CD14-positive monocyte (primary cell): ENCODE measurements at regions not wholly inside any gene's neighbourhood (a gene's known extent, or its start where the extent isn't known, plus 50 kb on each side); places are given as distances from the start of the nearest gene placed in this dataset.
A peak's percentile ranks its signal among the peaks of the same experiment; 100 is the strongest.

ENCODE experiments used
- DNase-seq, 3 donors: peaks; one replicate each; pipeline ENCODE4 v3.0.0-alpha.2; 2011 to 2022
- H2AFZ ChIP-seq: 2 replicates; pipeline ENCODE4 v1.6.0; 2012; ENCODE audit warnings: mild to moderate bottlenecking, low read depth, low read length, inconsistent platforms; ENCODE audit not compliant: insufficient read depth, poor library complexity, severe bottlenecking
- H3K27ac ChIP-seq, 2 donors: 1 replicate in 1 of 2; 2 replicates in 1 of 2; pipeline ENCODE4 v1.5.1; 2012 to 2013; ENCODE audit warnings: low read length in 2 of 2, control low read depth in 1 of 2, inconsistent platforms in 1 of 2, low read depth in 1 of 2, mild to moderate bottlenecking in 1 of 2
- H3K27me3 ChIP-seq, 2 donors: one replicate each; pipeline versions ENCODE4 v1.6.0 to v1.6.1; 2011 to 2013; ENCODE audit warnings: low read length in 2 of 2; ENCODE audit not compliant: control insufficient read depth in 2 of 2, insufficient read depth in 2 of 2
- H3K36me3 ChIP-seq, 2 donors: replicated peaks in 1 of 2; 1 replicate in 1 of 2; 2 replicates in 1 of 2; pipeline versions ENCODE4 v1.5.1 to v1.6.1; 2012 to 2013; ENCODE audit warnings: low read length in 2 of 2, control low read depth in 1 of 2, inconsistent platforms in 1 of 2, mild to moderate bottlenecking in 1 of 2; ENCODE audit not compliant: insufficient read depth in 2 of 2, control insufficient read depth in 1 of 2
- H3K4me1 ChIP-seq, 2 donors: 1 replicate in 1 of 2; 2 replicates in 1 of 2; pipeline versions ENCODE4 v1.5.1 to v1.6.1; 2012 to 2013; ENCODE audit warnings: low read length in 2 of 2, control low read depth in 1 of 2, inconsistent platforms in 1 of 2, mild to moderate bottlenecking in 1 of 2, moderate library complexity in 1 of 2; ENCODE audit not compliant: insufficient read depth in 2 of 2, control insufficient read depth in 1 of 2
- H3K4me2 ChIP-seq: replicated peaks from 2 replicates; pipeline ENCODE3; 2012; ENCODE audit warnings: low read length, moderate library complexity, mild to moderate bottlenecking; ENCODE audit not compliant: poor library complexity, severe bottlenecking; ENCODE audit errors: extremely low read depth
- H3K4me3 ChIP-seq, 3 experiments: fragments of 200-600 bp in 1 of 3; sonication (generic) in 1 of 3; replicated peaks in 1 of 3; 1 replicate in 2 of 3; 2 replicates in 1 of 3; pipeline ENCODE4 v1.5.1; 2011 to 2013; ENCODE audit warnings: low read length in 3 of 3, mild to moderate bottlenecking in 3 of 3, control low read depth in 2 of 3, low read depth in 2 of 3, inconsistent platforms in 1 of 3, moderate library complexity in 1 of 3
- H3K79me2 ChIP-seq: 2 replicates; pipeline ENCODE4 v1.6.0; 2012; ENCODE audit warnings: mild to moderate bottlenecking, control low read depth, inconsistent platforms, low read length, moderate library complexity; ENCODE audit not compliant: insufficient read depth
- H3K9ac ChIP-seq: 2 replicates; pipeline ENCODE4 v1.6.0; 2017; ENCODE audit warnings: low read length, mild to moderate bottlenecking; ENCODE audit not compliant: insufficient read depth, poor library complexity, severe bottlenecking
- H3K9me3 ChIP-seq, 2 donors: replicated peaks in 1 of 2; 1 replicate in 1 of 2; 2 replicates in 1 of 2; pipeline versions ENCODE4 v1.5.1 to v1.6.1; 2012 to 2013; ENCODE audit warnings: low read length in 2 of 2, control low read depth in 1 of 2; ENCODE audit not compliant: control insufficient read depth in 1 of 2, insufficient read depth in 1 of 2
- H4K20me1 ChIP-seq: 2 replicates; pipeline ENCODE4 v1.6.0; 2012; ENCODE audit warnings: mild to moderate bottlenecking, low read length, control low read depth, moderate library complexity; ENCODE audit not compliant: insufficient read depth
- H3K27ac Mint-ChIP-seq, 7 donors: one replicate each; pipeline ENCODE4 v1.8.0; 2020; ENCODE audit warnings: mild to moderate bottlenecking in 7 of 7, mixed read lengths in 7 of 7, moderate library complexity in 6 of 7, inconsistent platforms in 2 of 7
- H3K27me3 Mint-ChIP-seq, 3 donors: one replicate each; pipeline ENCODE4 v1.8.0; 2021 to 2022; ENCODE audit warnings: low read depth in 3 of 3, mild to moderate bottlenecking in 3 of 3, mixed read lengths in 3 of 3, moderate library complexity in 3 of 3, inconsistent platforms in 1 of 3
- H3K36me3 Mint-ChIP-seq, 2 donors: one replicate each; pipeline ENCODE4 v1.8.0; 2020; ENCODE audit warnings: mixed read lengths in 2 of 2, inconsistent platforms in 1 of 2, mild to moderate bottlenecking in 1 of 2
- H3K4me1 Mint-ChIP-seq: one replicate; pipeline ENCODE4 v1.8.0; 2020; ENCODE audit warnings: mild to moderate bottlenecking, mixed read lengths
- H3K4me3 Mint-ChIP-seq, 2 donors: one replicate each; pipeline ENCODE4 v1.8.0; 2020; ENCODE audit warnings: mild to moderate bottlenecking in 2 of 2, mixed read lengths in 2 of 2, moderate library complexity in 1 of 2
- H3K9me3 Mint-ChIP-seq, 7 donors: one replicate each; pipeline ENCODE4 v1.8.0; 2020 to 2022; ENCODE audit warnings: mixed read lengths in 7 of 7, mild to moderate bottlenecking in 6 of 7, moderate library complexity in 6 of 7, inconsistent platforms in 2 of 7
- WGBS: methylation state at CpG from one replicate; pipeline ENCODE4 v1.1.5; 2013; ENCODE audit warnings: missing lambda C conversion rate; ENCODE audit not compliant: insufficient coverage; 5-methylcytosine and 5-hydroxymethylcytosine counted together
- intact Hi-C, 2 donors: fragments of 100-400 bp; cut with micrococcal nuclease; formaldehyde crosslinking; loops; one replicate each; pipeline versions ENCODE4 v1.15.0 to v1.15.1; 2023
- TF ChIP-seq, protein P1 (sequence below): fragments of 200-600 bp; IDR thresholded peaks from one replicate; pipeline ENCODE4 v1.8.0; 2022; ENCODE audit warnings: antibody characterized with exemption, mild to moderate bottlenecking

DNA sequence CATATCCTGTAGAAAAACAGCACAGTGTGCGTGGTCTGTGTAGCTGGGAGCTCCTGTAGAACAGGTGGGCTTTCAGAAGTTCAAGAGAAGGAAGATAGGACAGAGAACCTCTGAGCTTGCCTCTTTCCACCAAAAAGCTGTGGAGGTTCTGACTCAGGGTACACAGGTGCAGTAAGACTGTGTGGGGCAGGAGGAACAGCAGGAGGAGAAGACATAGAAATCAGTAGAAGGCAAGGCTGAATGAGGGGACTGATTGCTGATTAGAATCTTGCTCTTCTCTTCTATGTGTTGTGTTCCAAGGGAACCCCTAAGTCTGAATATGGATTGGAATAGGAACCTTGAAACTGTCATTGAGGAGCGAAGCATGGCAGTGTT, 122.7 kb downstream of the AKAP11 start:
- Mint-ChIP-seq H3K27me3 (peaks cover 1 to 4% (median 3%) of the 10 kb centered on the region in 3 donors), H3K9me3 (peaks cover 0 to 6% (median 3%) of the 10 kb centered on the region in 7 donors), H3K27ac (no peak overlapping the region), H3K4me1 (no peaks in the 10 kb centered on the region), H3K36me3 (no peaks in the 10 kb centered on the region), H3K4me3 (no peak overlapping the region)
- Histone ChIP-seq H3K79me2 (no peaks in the 10 kb centered on the region), H3K9me3 (no peaks in the 10 kb centered on the region), H3K27ac (no peak overlapping the region), H3K27me3 (no peaks in the 10 kb centered on the region), H3K9ac (no peak overlapping the region), H3K36me3 (no peaks in the 10 kb centered on the region), H3K4me1 (no peaks in the 10 kb centered on the region), H2AFZ (no peak overlapping the region), H4K20me1 (no peaks in the 10 kb centered on the region), H3K4me2 (no peak overlapping the region), H3K4me3 (no peak overlapping the region)
- intact Hi-C loops = no loop called here
- WGBS = 86% methylated on average over 2 of the region's 2 CpGs
- TF ChIP-seq, protein P1, sequence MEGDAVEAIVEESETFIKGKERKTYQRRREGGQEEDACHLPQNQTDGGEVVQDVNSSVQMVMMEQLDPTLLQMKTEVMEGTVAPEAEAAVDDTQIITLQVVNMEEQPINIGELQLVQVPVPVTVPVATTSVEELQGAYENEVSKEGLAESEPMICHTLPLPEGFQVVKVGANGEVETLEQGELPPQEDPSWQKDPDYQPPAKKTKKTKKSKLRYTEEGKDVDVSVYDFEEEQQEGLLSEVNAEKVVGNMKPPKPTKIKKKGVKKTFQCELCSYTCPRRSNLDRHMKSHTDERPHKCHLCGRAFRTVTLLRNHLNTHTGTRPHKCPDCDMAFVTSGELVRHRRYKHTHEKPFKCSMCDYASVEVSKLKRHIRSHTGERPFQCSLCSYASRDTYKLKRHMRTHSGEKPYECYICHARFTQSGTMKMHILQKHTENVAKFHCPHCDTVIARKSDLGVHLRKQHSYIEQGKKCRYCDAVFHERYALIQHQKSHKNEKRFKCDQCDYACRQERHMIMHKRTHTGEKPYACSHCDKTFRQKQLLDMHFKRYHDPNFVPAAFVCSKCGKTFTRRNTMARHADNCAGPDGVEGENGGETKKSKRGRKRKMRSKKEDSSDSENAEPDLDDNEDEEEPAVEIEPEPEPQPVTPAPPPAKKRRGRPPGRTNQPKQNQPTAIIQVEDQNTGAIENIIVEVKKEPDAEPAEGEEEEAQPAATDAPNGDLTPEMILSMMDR = no peak
- no peak for DNase-seq

DNA sequence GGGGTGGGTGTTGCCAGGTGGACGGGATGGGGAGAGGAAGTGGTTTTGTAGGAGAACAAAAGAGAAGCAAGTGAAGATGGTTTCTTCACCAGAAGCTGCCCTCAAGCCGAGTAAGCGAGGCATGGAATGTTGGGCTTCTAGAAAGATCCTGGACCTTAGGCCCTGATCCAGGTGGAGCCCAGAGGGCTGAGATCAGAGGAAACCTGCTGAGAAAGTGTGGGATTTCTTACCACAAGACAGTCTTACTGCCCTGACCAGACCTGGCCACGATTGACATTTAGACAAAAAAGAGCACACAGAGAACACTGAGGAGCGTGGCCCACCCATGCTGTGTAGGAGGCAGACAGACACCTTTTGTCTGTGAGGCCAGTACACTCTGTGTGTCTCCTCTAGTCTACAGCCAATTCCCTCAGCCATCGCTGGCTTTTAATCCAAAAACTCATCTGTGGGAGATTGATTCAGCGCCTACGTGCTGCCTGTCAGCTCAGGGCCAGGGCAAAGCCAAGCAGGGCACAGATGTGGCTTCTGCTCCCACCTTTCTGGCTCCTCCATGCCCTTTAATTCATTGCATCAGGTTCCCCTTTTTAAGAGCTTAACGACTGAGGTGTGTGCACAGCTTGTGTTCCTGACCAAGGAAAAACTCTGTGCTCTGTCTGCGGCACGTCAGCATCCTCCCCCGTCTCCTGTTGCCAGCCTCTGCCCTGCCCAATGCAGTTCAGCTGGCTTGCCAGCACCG, 123.3 kb downstream of the AKAP11 start:
- no peaks in the 10 kb centered on the region for H3K36me3 Mint-ChIP-seq
- H3K4me1 Mint-ChIP-seq = no peaks in the 10 kb centered on the region

More for the DNA sequence above, 123.3 kb downstream of the AKAP11 start:
- Histone ChIP-seq H3K27ac (no peak overlapping the region), H4K20me1 (no peaks in the 10 kb centered on the region), H3K4me2 (no peak overlapping the region), H3K4me1 (no peaks in the 10 kb centered on the region), H3K9me3 (no peaks in the 10 kb centered on the region), H3K9ac (no peak overlapping the region), H3K4me3 (no peak overlapping the region), H3K36me3 (no peaks in the 10 kb centered on the region), H3K27me3 (no peaks in the 10 kb centered on the region), H3K79me2 (no peaks in the 10 kb centered on the region), H2AFZ (no peak overlapping the region)
- TF ChIP-seq, protein P1 = no peak
- no peak for DNase-seq
- peak overlapping the region in 1 of 7 donors; percentile 18 for H3K27ac Mint-ChIP-seq
- H3K9me3 Mint-ChIP-seq = peaks cover 0 to 6% (median 3%) of the 10 kb centered on the region in 7 donors
- peaks cover 0 to 4% (median 3%) of the 10 kb centered on the region in 3 donors for H3K27me3 Mint-ChIP-seq
- intact Hi-C loops = no loop called here
- H3K4me3 Mint-ChIP-seq = no peak overlapping the region
- WGBS = 57% methylated on average over 8 of the region's 13 CpGs
